ENCODE measurements at regions not wholly inside any gene's neighbourhood (a gene's known extent, or its start where the extent isn't known, plus 50 kb on each side); places are given as distances from the start of the nearest gene placed in this dataset.

DNA sequence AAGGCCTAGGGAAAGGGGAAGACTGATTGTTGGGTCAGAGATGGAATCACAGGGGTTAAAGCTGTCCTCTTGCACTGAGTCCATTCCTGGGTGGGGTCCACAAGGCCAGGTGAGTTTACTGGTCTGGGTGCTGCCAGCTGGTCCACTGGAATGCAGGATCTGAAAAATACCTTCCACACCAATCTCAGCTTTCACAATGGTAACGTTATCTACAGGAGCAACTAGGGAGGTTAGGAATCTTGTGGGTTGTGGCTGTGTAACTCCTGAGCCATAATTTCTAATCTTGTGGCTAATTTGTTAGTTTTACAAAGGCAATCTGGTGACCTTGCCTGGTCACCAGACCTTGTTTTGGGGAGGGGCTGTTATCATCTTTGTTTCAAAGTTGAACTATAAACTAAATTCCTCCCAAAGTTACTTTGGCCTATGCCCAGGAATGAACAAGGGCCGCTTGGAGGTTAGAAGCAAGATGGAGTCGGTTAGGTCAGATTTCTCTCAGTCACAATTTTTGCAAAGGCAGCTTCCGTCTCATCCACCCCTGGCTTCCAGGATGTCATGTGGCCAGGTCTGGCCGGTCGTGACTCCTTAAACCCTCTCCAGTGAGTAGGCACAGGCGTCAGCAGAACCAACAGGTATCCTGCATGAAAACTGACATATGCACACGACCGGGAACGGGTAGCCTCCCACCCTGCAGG lies 123.3 kb upstream of the SH3BP4 start:
- Histone ChIP-seq H4K91ac (ENCODE audit: low read depth, low read length) (no peak overlapping the region), H3K4me2 (ENCODE audit: low read length) (no peak overlapping the region), H3K18ac (ENCODE audit: low read length) (no peak overlapping the region), H3K4ac (ENCODE audit: low read depth, low read length) (no peak overlapping the region), H3K79me2 (ENCODE audit: control insufficient read depth, insufficient read depth, low read length, poor library complexity) (no peaks in the 10 kb centered on the region), H2BK5ac (ENCODE audit: low read depth, low read length, poor library complexity) (no peak overlapping the region), H4K8ac (ENCODE audit: low read depth, low read length) (no peak overlapping the region), H3K4me3 (ENCODE audit: low read depth, low read length) (no peak overlapping the region), H3K14ac (ENCODE audit: low read length) (no peak overlapping the region), H3K36me3 (ENCODE audit: control insufficient read depth in 1 of 2, insufficient read depth in 2 of 2, low read length in 2 of 2) (no peaks in the 10 kb centered on the region), H2AFZ (ENCODE audit: insufficient read depth, low read length, poor library complexity) (no peak overlapping the region), H3K9ac (ENCODE audit: low read length) (no peak overlapping the region), H2BK120ac (ENCODE audit: insufficient read depth, low read length, poor library complexity) (no peak overlapping the region), H2BK12ac (ENCODE audit: low read length) (peak overlapping the region; percentile 56), H4K12ac (ENCODE audit: low read depth, low read length) (no peak overlapping the region), H3K79me1 (ENCODE audit: low read length) (peaks cover 1% of the 10 kb centered on the region), H2AK5ac (ENCODE audit: low read length) (no peak overlapping the region), H3K23ac (ENCODE audit: low read length) (no peak overlapping the region), H3K27me3 (ENCODE audit: insufficient read depth, low read length) (no peaks in the 10 kb centered on the region), H3K9me3 (ENCODE audit: insufficient read depth, low read depth, low read length) (no peaks in the 10 kb centered on the region), H3K4me1 (ENCODE audit: control insufficient read depth in 1 of 2, insufficient read depth in 2 of 2, low read length in 2 of 2) (peaks cover under 1 to 7% of the 10 kb centered on the region in 2 experiments), H3K27ac (ENCODE audit: low read depth, low read length) (no peak overlapping the region)
- DNase-seq: peak; percentile 75 to 86
- WGBS (ENCODE audit: extremely low coverage, insufficient coverage, insufficient read length): no CpG with 5 or more reads among the region's 10 CpGs

- H4K8ac ChIP-seq (ENCODE audit: low read depth, low read length): no peak overlapping the region
- no peak overlapping the region for H3K23ac ChIP-seq (ENCODE audit: low read length)
- no peak overlapping the region for H3K14ac ChIP-seq (ENCODE audit: low read length)
- H3K79me1 ChIP-seq (ENCODE audit: low read length): peaks cover 2% of the 10 kb centered on the region
- H3K4ac ChIP-seq (ENCODE audit: low read depth, low read length): no peak overlapping the region
- H3K27me3 ChIP-seq (ENCODE audit: insufficient read depth, low read length): no peaks in the 10 kb centered on the region
- no peak overlapping the region for H3K4me2 ChIP-seq (ENCODE audit: low read length)
- H3K27ac ChIP-seq (ENCODE audit: low read depth, low read length): no peak overlapping the region
- H3K18ac ChIP-seq (ENCODE audit: low read length): no peak overlapping the region
- H3K9ac ChIP-seq (ENCODE audit: low read length): no peak overlapping the region
- H3K36me3 ChIP-seq (ENCODE audit: control insufficient read depth in 1 of 2, insufficient read depth in 2 of 2, low read length in 2 of 2): no peaks in the 10 kb centered on the region
- H4K91ac ChIP-seq (ENCODE audit: low read depth, low read length): no peak overlapping the region
- no peak overlapping the region for H2BK120ac ChIP-seq (ENCODE audit: insufficient read depth, low read length, poor library complexity)
- H2AK5ac ChIP-seq (ENCODE audit: low read length): no peak overlapping the region
- no peak overlapping the region for H2BK5ac ChIP-seq (ENCODE audit: low read depth, low read length, poor library complexity)
- WGBS (ENCODE audit: extremely low coverage, insufficient coverage, insufficient read length): no CpG with 5 or more reads among the region's 2 CpGs
- no peak overlapping the region for H2BK12ac ChIP-seq (ENCODE audit: low read length)
- peaks cover 2 to 8% of the 10 kb centered on the region in 2 experiments for H3K4me1 ChIP-seq (ENCODE audit: control insufficient read depth in 1 of 2, insufficient read depth in 2 of 2, low read length in 2 of 2)
- no peaks in the 10 kb centered on the region for H3K79me2 ChIP-seq (ENCODE audit: control insufficient read depth, insufficient read depth, low read length, poor library complexity)
- H4K12ac ChIP-seq (ENCODE audit: low read depth, low read length): no peak overlapping the region
- no peak overlapping the region for H3K4me3 ChIP-seq (ENCODE audit: low read depth, low read length)
- peak in 1 of 2 donors; percentile 49 for DNase-seq
- no peak overlapping the region for H2AFZ ChIP-seq (ENCODE audit: insufficient read depth, low read length, poor library complexity)
- H3K9me3 ChIP-seq (ENCODE audit: insufficient read depth, low read depth, low read length): no peaks in the 10 kb centered on the region
These were observed 124.5 kb upstream of the SH3BP4 start for GRCh38 chr2:234827096-234827860.

- no peak overlapping the region for H3K9ac ChIP-seq (ENCODE audit: low read length)
- no peak overlapping the region for H4K91ac ChIP-seq (ENCODE audit: low read depth, low read length)
- H3K79me2 ChIP-seq (ENCODE audit: control insufficient read depth, insufficient read depth, low read length, poor library complexity): no peaks in the 10 kb centered on the region
- no peak overlapping the region for H2BK12ac ChIP-seq (ENCODE audit: low read length)
- no peak overlapping the region for H4K8ac ChIP-seq (ENCODE audit: low read depth, low read length)
- no peaks in the 10 kb centered on the region for H3K9me3 ChIP-seq (ENCODE audit: insufficient read depth, low read depth, low read length)
- H3K4me3 ChIP-seq (ENCODE audit: low read depth, low read length): no peak overlapping the region
- peaks cover 2 to 8% of the 10 kb centered on the region in 2 experiments for H3K4me1 ChIP-seq (ENCODE audit: control insufficient read depth in 1 of 2, insufficient read depth in 2 of 2, low read length in 2 of 2)
- WGBS (ENCODE audit: extremely low coverage, insufficient coverage, insufficient read length): no CpG with 5 or more reads among the region's 5 CpGs
- DNase-seq: no peak
- H3K27ac ChIP-seq (ENCODE audit: low read depth, low read length): no peak overlapping the region
- no peak overlapping the region for H2AFZ ChIP-seq (ENCODE audit: insufficient read depth, low read length, poor library complexity)
- no peak overlapping the region for H2BK5ac ChIP-seq (ENCODE audit: low read depth, low read length, poor library complexity)
- H3K27me3 ChIP-seq (ENCODE audit: insufficient read depth, low read length): no peaks in the 10 kb centered on the region
- no peaks in the 10 kb centered on the region for H3K36me3 ChIP-seq (ENCODE audit: control insufficient read depth in 1 of 2, insufficient read depth in 2 of 2, low read length in 2 of 2)
- no peak overlapping the region for H3K14ac ChIP-seq (ENCODE audit: low read length)
- H3K4ac ChIP-seq (ENCODE audit: low read depth, low read length): no peak overlapping the region
- H3K4me2 ChIP-seq (ENCODE audit: low read length): no peak overlapping the region
- H2BK120ac ChIP-seq (ENCODE audit: insufficient read depth, low read length, poor library complexity): no peak overlapping the region
- no peak overlapping the region for H3K18ac ChIP-seq (ENCODE audit: low read length)
- peaks cover 2% of the 10 kb centered on the region for H3K79me1 ChIP-seq (ENCODE audit: low read length)
- H4K12ac ChIP-seq (ENCODE audit: low read depth, low read length): no peak overlapping the region
- H2AK5ac ChIP-seq (ENCODE audit: low read length): no peak overlapping the region
- H3K23ac ChIP-seq (ENCODE audit: low read length): no peak overlapping the region
These were observed 125.1 kb upstream of the SH3BP4 start for GRCh38 chr2:234826681-234827080.

DNA sequence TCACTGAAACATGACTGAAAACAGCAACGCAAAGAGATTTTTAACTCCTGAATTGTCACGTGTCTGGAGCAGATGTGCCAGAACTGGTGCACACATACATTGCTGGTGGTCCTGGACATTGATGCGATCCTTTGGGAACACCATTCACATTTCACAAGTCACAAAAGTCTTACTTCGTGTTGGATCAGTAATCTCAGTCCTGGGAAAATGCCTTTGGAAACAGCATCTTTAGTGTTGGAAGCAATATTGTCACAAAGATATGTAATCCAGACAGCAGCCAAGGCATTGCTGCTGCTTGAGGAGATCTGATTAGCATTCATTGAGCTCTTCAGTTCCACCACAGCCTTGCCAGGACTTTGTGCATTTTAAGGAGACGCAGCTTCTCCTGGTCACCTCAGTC lies 126.2 kb upstream of the SH3BP4 start:
- no CpG with 5 or more reads among the region's 5 CpGs for WGBS (ENCODE audit: extremely low coverage, insufficient coverage, insufficient read length)
- Histone ChIP-seq H3K9me3 (ENCODE audit: insufficient read depth, low read depth, low read length) (no peaks in the 10 kb centered on the region), H3K4me3 (ENCODE audit: low read depth, low read length) (no peak overlapping the region), H2AFZ (ENCODE audit: insufficient read depth, low read length, poor library complexity) (no peak overlapping the region), H3K14ac (ENCODE audit: low read length) (no peak overlapping the region), H4K12ac (ENCODE audit: low read depth, low read length) (no peak overlapping the region), H3K79me2 (ENCODE audit: control insufficient read depth, insufficient read depth, low read length, poor library complexity) (no peaks in the 10 kb centered on the region), H2BK120ac (ENCODE audit: insufficient read depth, low read length, poor library complexity) (no peak overlapping the region), H3K79me1 (ENCODE audit: low read length) (peaks cover 2% of the 10 kb centered on the region), H4K8ac (ENCODE audit: low read depth, low read length) (no peak overlapping the region), H3K9ac (ENCODE audit: low read length) (no peak overlapping the region), H3K4ac (ENCODE audit: low read depth, low read length) (no peak overlapping the region), H2AK5ac (ENCODE audit: low read length) (peak overlapping the region; percentile 25), H3K23ac (ENCODE audit: low read length) (no peak overlapping the region), H2BK12ac (ENCODE audit: low read length) (peak overlapping the region; percentile 43), H2BK5ac (ENCODE audit: low read depth, low read length, poor library complexity) (no peak overlapping the region), H4K91ac (ENCODE audit: low read depth, low read length) (no peak overlapping the region), H3K27ac (ENCODE audit: low read depth, low read length) (no peak overlapping the region), H3K18ac (ENCODE audit: low read length) (peak overlapping the region; percentile 44), H3K36me3 (ENCODE audit: control insufficient read depth in 1 of 2, insufficient read depth in 2 of 2, low read length in 2 of 2) (no peaks in the 10 kb centered on the region), H3K4me1 (ENCODE audit: control insufficient read depth in 1 of 2, insufficient read depth in 2 of 2, low read length in 2 of 2) (peaks cover 2 to 8% of the 10 kb centered on the region in 2 experiments), H3K4me2 (ENCODE audit: low read length) (no peak overlapping the region), H3K27me3 (ENCODE audit: insufficient read depth, low read length) (no peaks in the 10 kb centered on the region)
- DNase-seq: no peak

Data from trophoblast cell (in vitro differentiated cells and primary cell).